ENCODE measurements at regions not wholly inside any gene's neighbourhood (a gene's known extent, or its start where the extent isn't known, plus 50 kb on each side); places are given as distances from the start of the nearest gene placed in this dataset.

- DNase-seq (no peak), ATAC-seq (no peak)
- Mint-ChIP-seq H3K27ac (no peak overlapping the region), H3K9me3 (peaks cover 0 to 28% (median 9%) of the 10 kb centered on the region in 11 donors), H3K4me1 (no peaks in the 10 kb centered on the region), H3K27me3 (no peaks in the 10 kb centered on the region), H3K4me3 (no peak overlapping the region), H3K36me3 (no peaks in the 10 kb centered on the region)
- H3K27me3 ChIP-seq (ENCODE audit: control insufficient read depth in 2 of 2, insufficient read depth in 2 of 2, low read length in 2 of 2), result no peaks in the 10 kb centered on the region
- intact Hi-C loops (cut with micrococcal nuclease), result loop anchor here in 1 of 2 donors (10.0 kb wide), 1 partner anchor 63 kb away; no protein-coding TSS in a partner anchor
- H3K36me3 ChIP-seq (ENCODE audit: control insufficient read depth in 2 of 3, insufficient read depth in 3 of 3, low read length in 3 of 3), result no peaks in the 10 kb centered on the region
- H3K4me1 ChIP-seq (ENCODE audit: control insufficient read depth in 2 of 2, insufficient read depth in 2 of 2, low read length in 2 of 2), result no peaks in the 10 kb centered on the region
- H3K9me3 ChIP-seq (ENCODE audit: control insufficient read depth in 2 of 3, low read length in 3 of 3), result peaks cover 0 to 8% (median 0%) of the 10 kb centered on the region in 3 experiments
- ChIA-PET CTCF (no interaction called here), POLR2A (no interaction called here)
- no peak overlapping the region for H3K27ac ChIP-seq (ENCODE audit: low read depth, low read length)
- no peak overlapping the region for H3K4me3 ChIP-seq (ENCODE audit: low read length)
These were observed 200.9 kb upstream of the CHRM2 start for GRCh38 chr7:136667584-136667983.

- Histone ChIP-seq H3K27me3 (ENCODE audit: control insufficient read depth in 2 of 2, insufficient read depth in 2 of 2, low read length in 2 of 2) (no peaks in the 10 kb centered on the region), H3K4me3 (ENCODE audit: low read length) (no peak overlapping the region), H3K27ac (ENCODE audit: low read depth, low read length) (no peak overlapping the region), H3K4me1 (ENCODE audit: control insufficient read depth in 2 of 2, insufficient read depth in 2 of 2, low read length in 2 of 2) (no peaks in the 10 kb centered on the region), H3K9me3 (ENCODE audit: control insufficient read depth in 2 of 3, low read length in 3 of 3) (peaks cover 0 to under 1% (median 0%) of the 10 kb centered on the region in 3 experiments), H3K36me3 (ENCODE audit: control insufficient read depth in 2 of 3, insufficient read depth in 3 of 3, low read length in 3 of 3) (no peaks in the 10 kb centered on the region)
- intact Hi-C loops (cut with micrococcal nuclease), result loop anchor here in 1 of 2 donors (10.0 kb wide), 1 partner anchor 61 kb away; no protein-coding TSS in a partner anchor
- DNase-seq (no peak), ATAC-seq (no peak)
- POLR2A ChIA-PET, result no interaction called here
- Mint-ChIP-seq H3K27me3 (no peaks in the 10 kb centered on the region), H3K4me1 (no peaks in the 10 kb centered on the region), H3K36me3 (no peaks in the 10 kb centered on the region), H3K27ac (no peak overlapping the region), H3K4me3 (no peak overlapping the region), H3K9me3 (peaks cover 0 to 23% (median 5%) of the 10 kb centered on the region in 11 donors)
- CTCF ChIA-PET, result no interaction called here
These were observed 202.5 kb upstream of the CHRM2 start for GRCh38 chr7:136665878-136666509.

- H3K27me3 ChIP-seq (ENCODE audit: control insufficient read depth in 2 of 2, insufficient read depth in 2 of 2, low read length in 2 of 2), result no peaks in the 10 kb centered on the region
- no peaks in the 10 kb centered on the region for H3K4me1 ChIP-seq (ENCODE audit: control insufficient read depth in 2 of 2, insufficient read depth in 2 of 2, low read length in 2 of 2)
- Mint-ChIP-seq H3K9me3 (peaks cover 0 to 14% (median 0%) of the 10 kb centered on the region in 11 donors), H3K36me3 (no peaks in the 10 kb centered on the region), H3K27me3 (no peaks in the 10 kb centered on the region), H3K27ac (no peak overlapping the region), H3K4me3 (no peak overlapping the region), H3K4me1 (no peaks in the 10 kb centered on the region)
- ChIA-PET CTCF (no interaction called here), POLR2A (no interaction called here)
- peak; percentile 44 for ATAC-seq
- DNase-seq, result no peak
- no peaks in the 10 kb centered on the region for H3K9me3 ChIP-seq (ENCODE audit: control insufficient read depth in 2 of 3, low read length in 3 of 3)
- H3K36me3 ChIP-seq (ENCODE audit: control insufficient read depth in 2 of 3, insufficient read depth in 3 of 3, low read length in 3 of 3), result no peaks in the 10 kb centered on the region
- intact Hi-C loops (cut with micrococcal nuclease), result loop anchor here in 1 of 2 donors (10.0 kb wide), 1 partner anchor 60 kb away; no protein-coding TSS in a partner anchor
- no peak overlapping the region for H3K27ac ChIP-seq (ENCODE audit: low read depth, low read length)
- H3K4me3 ChIP-seq (ENCODE audit: low read length), result no peak overlapping the region
These were observed 203.9 kb upstream of the CHRM2 start for GRCh38 chr7:136664537-136664936.

- ATAC-seq (no peak), DNase-seq (no peak)
- intact Hi-C loops (cut with micrococcal nuclease), result no loop called here
- no peaks in the 10 kb centered on the region for H3K4me1 ChIP-seq (ENCODE audit: control insufficient read depth in 2 of 2, insufficient read depth in 2 of 2, low read length in 2 of 2)
- H3K4me3 ChIP-seq (ENCODE audit: low read length), result no peak overlapping the region
- H3K27ac ChIP-seq (ENCODE audit: low read depth, low read length), result no peak overlapping the region
- CTCF ChIA-PET, result no interaction called here
- Mint-ChIP-seq H3K27ac (no peak overlapping the region), H3K36me3 (no peaks in the 10 kb centered on the region), H3K9me3 (peaks cover 0 to 26% (median 2%) of the 10 kb centered on the region in 11 donors), H3K27me3 (no peaks in the 10 kb centered on the region), H3K4me3 (no peak overlapping the region), H3K4me1 (no peaks in the 10 kb centered on the region)
- H3K9me3 ChIP-seq (ENCODE audit: control insufficient read depth in 2 of 3, low read length in 3 of 3), result no peaks in the 10 kb centered on the region
- H3K27me3 ChIP-seq (ENCODE audit: control insufficient read depth in 2 of 2, insufficient read depth in 2 of 2, low read length in 2 of 2), result no peaks in the 10 kb centered on the region
- no peaks in the 10 kb centered on the region for H3K36me3 ChIP-seq (ENCODE audit: control insufficient read depth in 2 of 3, insufficient read depth in 3 of 3, low read length in 3 of 3)
- POLR2A ChIA-PET, result no interaction called here
These were observed 210.9 kb upstream of the CHRM2 start for GRCh38 chr7:136657482-136657921.

GRCh38 chr7:136656516-136656915 lies 211.9 kb upstream of the CHRM2 start:
- Histone ChIP-seq H3K27ac (ENCODE audit: low read depth, low read length) (no peak overlapping the region), H3K36me3 (ENCODE audit: control insufficient read depth in 2 of 3, insufficient read depth in 3 of 3, low read length in 3 of 3) (no peaks in the 10 kb centered on the region), H3K4me1 (ENCODE audit: control insufficient read depth in 2 of 2, insufficient read depth in 2 of 2, low read length in 2 of 2) (no peaks in the 10 kb centered on the region), H3K4me3 (ENCODE audit: low read length) (no peak overlapping the region), H3K9me3 (ENCODE audit: control insufficient read depth in 2 of 3, low read length in 3 of 3) (no peaks in the 10 kb centered on the region), H3K27me3 (ENCODE audit: control insufficient read depth in 2 of 2, insufficient read depth in 2 of 2, low read length in 2 of 2) (no peaks in the 10 kb centered on the region)
- no peak for ATAC-seq
- no peak for DNase-seq
- Mint-ChIP-seq H3K4me3 (no peak overlapping the region), H3K4me1 (no peaks in the 10 kb centered on the region), H3K27ac (no peak overlapping the region), H3K9me3 (peaks cover 0 to 19% (median 2%) of the 10 kb centered on the region in 11 donors), H3K36me3 (no peaks in the 10 kb centered on the region), H3K27me3 (no peaks in the 10 kb centered on the region)
- CTCF ChIA-PET, result no interaction called here
- intact Hi-C loops (cut with micrococcal nuclease), result no loop called here
- POLR2A ChIA-PET, result no interaction called here

GRCh38 chr7:136655414-136655813 lies 213.0 kb upstream of the CHRM2 start:
- intact Hi-C loops (cut with micrococcal nuclease), result no loop called here
- ATAC-seq (no peak), DNase-seq (no peak)
- no peaks in the 10 kb centered on the region for H3K4me1 Mint-ChIP-seq
- no peak overlapping the region for H3K4me3 ChIP-seq (ENCODE audit: low read length)
- no peak overlapping the region for H3K4me3 Mint-ChIP-seq
- H3K27me3 Mint-ChIP-seq, result no peaks in the 10 kb centered on the region
- POLR2A ChIA-PET, result no interaction called here
- no peak overlapping the region for H3K27ac Mint-ChIP-seq
- H3K9me3 Mint-ChIP-seq, result peaks cover 0 to 19% (median 2%) of the 10 kb centered on the region in 11 donors
- H3K27me3 ChIP-seq (ENCODE audit: control insufficient read depth in 2 of 2, insufficient read depth in 2 of 2, low read length in 2 of 2), result no peaks in the 10 kb centered on the region
- CTCF ChIA-PET, result no interaction called here
- H3K9me3 ChIP-seq (ENCODE audit: control insufficient read depth in 2 of 3, low read length in 3 of 3), result no peaks in the 10 kb centered on the region
- no peak overlapping the region for H3K27ac ChIP-seq (ENCODE audit: low read depth, low read length)
- no peaks in the 10 kb centered on the region for H3K36me3 Mint-ChIP-seq
- no peaks in the 10 kb centered on the region for H3K4me1 ChIP-seq (ENCODE audit: control insufficient read depth in 2 of 2, insufficient read depth in 2 of 2, low read length in 2 of 2)
- H3K36me3 ChIP-seq (ENCODE audit: control insufficient read depth in 2 of 3, insufficient read depth in 3 of 3, low read length in 3 of 3), result no peaks in the 10 kb centered on the region

GRCh38 chr7:136654406-136654805 lies 214.0 kb upstream of the CHRM2 start:
- no peak overlapping the region for H3K27ac ChIP-seq (ENCODE audit: low read depth, low read length)
- no peaks in the 10 kb centered on the region for H3K27me3 ChIP-seq (ENCODE audit: control insufficient read depth in 2 of 2, insufficient read depth in 2 of 2, low read length in 2 of 2)
- no peak for ATAC-seq
- H3K27ac Mint-ChIP-seq, result no peak overlapping the region
- CTCF ChIA-PET, result no interaction called here
- H3K36me3 ChIP-seq (ENCODE audit: control insufficient read depth in 2 of 3, insufficient read depth in 3 of 3, low read length in 3 of 3), result no peaks in the 10 kb centered on the region
- no peak for DNase-seq
- H3K4me3 ChIP-seq (ENCODE audit: low read length), result no peak overlapping the region
- H3K4me1 ChIP-seq (ENCODE audit: control insufficient read depth in 2 of 2, insufficient read depth in 2 of 2, low read length in 2 of 2), result no peaks in the 10 kb centered on the region
- H3K9me3 Mint-ChIP-seq, result peaks cover 0 to 25% (median 4%) of the 10 kb centered on the region in 11 donors
- POLR2A ChIA-PET, result no interaction called here
- H3K27me3 Mint-ChIP-seq, result no peaks in the 10 kb centered on the region
- H3K36me3 Mint-ChIP-seq, result no peaks in the 10 kb centered on the region
- intact Hi-C loops (cut with micrococcal nuclease), result no loop called here
- no peaks in the 10 kb centered on the region for H3K9me3 ChIP-seq (ENCODE audit: control insufficient read depth in 2 of 3, low read length in 3 of 3)
- no peaks in the 10 kb centered on the region for H3K4me1 Mint-ChIP-seq
- no peak overlapping the region for H3K4me3 Mint-ChIP-seq
